ENCODE measurements at regions not wholly inside any gene's neighbourhood (a gene's known extent, or its start where the extent isn't known, plus 50 kb on each side); places are given as distances from the start of the nearest gene placed in this dataset.
A peak's percentile ranks its signal among the peaks of the same experiment; 100 is the strongest.

DNA sequence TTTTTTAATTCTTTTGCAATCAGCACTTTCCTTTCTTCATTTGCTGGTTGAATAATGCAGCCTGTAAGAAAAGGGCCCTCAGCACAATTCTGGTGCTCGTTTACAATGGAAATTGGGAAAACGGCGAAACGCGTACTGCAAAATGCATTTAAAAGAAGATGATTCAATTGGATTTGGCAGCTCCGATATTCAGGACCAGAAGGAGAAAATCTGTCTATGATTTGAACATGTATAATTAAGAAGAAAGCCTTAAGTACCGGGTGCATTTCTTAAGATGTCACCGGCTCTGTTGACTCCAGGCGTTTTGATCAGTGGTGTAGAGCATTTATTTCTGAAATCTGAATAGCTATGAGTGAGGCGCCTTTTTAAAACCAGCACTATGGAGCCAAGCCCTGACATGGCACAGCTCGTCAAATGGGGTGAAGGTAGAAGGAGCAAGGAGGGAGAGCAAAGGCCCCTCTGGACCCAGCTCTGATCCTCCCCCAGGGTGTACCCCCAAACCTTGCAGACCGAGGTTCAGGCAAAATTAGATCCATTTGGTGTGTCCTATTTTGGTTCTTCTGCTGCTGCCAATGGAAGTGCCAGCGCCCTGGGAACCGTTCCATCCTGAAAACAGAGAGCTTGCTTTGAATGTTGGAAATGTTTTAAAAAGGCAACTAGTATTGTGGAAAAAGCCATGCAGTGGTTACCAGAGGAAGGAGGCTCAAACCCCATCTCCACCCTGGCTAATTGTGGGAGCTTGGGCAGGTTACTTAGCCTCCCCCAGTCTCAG lies 161.4 kb upstream of the RPL38 start:
- no peaks in the 10 kb centered on the region for H3K36me3 Mint-ChIP-seq (ENCODE audit: low read depth)
- DNase-seq (no peak), ATAC-seq (no peak)
- H3K4me3 Mint-ChIP-seq: no peak overlapping the region
- H3K27me3 Mint-ChIP-seq: peaks cover 2% of the 10 kb centered on the region
- H3K27ac Mint-ChIP-seq: no peak overlapping the region
- TF ChIP-seq, protein P1, sequence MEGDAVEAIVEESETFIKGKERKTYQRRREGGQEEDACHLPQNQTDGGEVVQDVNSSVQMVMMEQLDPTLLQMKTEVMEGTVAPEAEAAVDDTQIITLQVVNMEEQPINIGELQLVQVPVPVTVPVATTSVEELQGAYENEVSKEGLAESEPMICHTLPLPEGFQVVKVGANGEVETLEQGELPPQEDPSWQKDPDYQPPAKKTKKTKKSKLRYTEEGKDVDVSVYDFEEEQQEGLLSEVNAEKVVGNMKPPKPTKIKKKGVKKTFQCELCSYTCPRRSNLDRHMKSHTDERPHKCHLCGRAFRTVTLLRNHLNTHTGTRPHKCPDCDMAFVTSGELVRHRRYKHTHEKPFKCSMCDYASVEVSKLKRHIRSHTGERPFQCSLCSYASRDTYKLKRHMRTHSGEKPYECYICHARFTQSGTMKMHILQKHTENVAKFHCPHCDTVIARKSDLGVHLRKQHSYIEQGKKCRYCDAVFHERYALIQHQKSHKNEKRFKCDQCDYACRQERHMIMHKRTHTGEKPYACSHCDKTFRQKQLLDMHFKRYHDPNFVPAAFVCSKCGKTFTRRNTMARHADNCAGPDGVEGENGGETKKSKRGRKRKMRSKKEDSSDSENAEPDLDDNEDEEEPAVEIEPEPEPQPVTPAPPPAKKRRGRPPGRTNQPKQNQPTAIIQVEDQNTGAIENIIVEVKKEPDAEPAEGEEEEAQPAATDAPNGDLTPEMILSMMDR (IDR thresholded peaks at IDR 0.05): no peak
- ChIA-PET POLR2A (no interaction called here), CTCF (no interaction called here)
- no peaks in the 10 kb centered on the region for H3K4me1 Mint-ChIP-seq (ENCODE audit: low read depth)
- intact Hi-C loops (cut with micrococcal nuclease): no loop called here
- no peaks in the 10 kb centered on the region for H3K9me3 Mint-ChIP-seq

DNA sequence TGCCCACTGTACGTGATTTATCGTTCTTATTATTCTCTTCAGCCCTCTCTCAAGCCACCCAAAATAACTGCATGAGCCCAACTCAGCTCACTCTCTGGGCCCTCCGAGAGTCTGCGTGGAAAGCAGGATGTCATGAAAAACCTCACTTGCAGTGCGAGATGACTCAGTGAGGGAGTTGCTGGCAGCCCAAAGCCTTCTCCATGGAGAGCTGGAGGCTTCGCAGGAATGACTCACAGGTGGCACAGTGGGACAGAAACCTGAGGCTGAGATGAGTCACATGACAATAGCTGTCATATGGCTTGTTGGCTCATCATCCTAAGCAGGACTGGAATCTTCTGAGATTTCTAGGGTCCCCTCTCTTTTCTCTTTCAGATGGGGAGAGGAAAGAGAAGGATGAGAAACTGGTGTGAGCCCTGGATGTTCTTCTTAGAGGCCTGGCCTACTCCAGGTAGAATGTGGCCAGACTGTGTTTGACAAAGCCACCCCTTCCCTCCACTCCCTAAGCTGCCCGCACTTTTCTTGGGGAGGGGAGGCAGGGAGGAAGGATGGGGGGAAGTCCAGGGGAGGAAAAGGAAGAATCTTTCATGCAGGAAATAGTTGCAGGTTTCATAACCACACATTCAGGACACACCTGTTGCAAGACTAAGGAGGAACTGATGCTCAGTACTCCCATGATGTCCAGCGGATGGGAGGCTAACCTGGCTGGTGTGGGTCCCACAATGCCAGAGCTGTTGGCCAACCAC lies 160.6 kb upstream of the RPL38 start:
- DNase-seq (peak; percentile 43), ATAC-seq (peak; percentile 74)
- Mint-ChIP-seq H3K4me1 (ENCODE audit: low read depth) (no peaks in the 10 kb centered on the region), H3K27me3 (peaks cover 5% of the 10 kb centered on the region), H3K36me3 (ENCODE audit: low read depth) (no peaks in the 10 kb centered on the region), H3K9me3 (no peaks in the 10 kb centered on the region), H3K27ac (no peak overlapping the region), H3K4me3 (no peak overlapping the region)
- ChIA-PET CTCF (interaction anchor here (0.8 kb wide), 1 partner anchor 47 kb away, joined by 3 read pairs; no protein-coding TSS in a partner anchor), POLR2A (no interaction called here)
- intact Hi-C loops (cut with micrococcal nuclease): no loop called here
- TF ChIP-seq, protein P1 (IDR thresholded peaks at IDR 0.05): no peak

DNA sequence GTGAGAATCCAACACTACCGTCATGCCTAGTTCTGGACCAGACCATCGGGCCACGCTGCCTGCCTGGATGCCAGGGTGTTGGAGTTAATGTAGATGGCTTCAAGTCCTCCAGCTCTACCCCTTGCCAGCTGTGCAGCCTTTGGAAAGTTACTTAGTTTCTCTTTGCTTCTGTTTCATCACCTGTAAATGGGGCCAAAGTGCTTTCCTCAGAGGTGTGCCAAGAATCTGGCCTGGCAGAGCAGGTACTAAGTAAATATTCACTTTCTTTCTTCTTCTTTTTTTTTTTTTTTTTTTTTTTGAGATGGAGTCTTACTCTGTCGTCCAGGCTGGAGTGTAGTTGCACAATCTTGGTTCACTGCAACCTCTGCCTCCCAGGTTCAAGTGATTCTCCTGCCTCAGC lies 159.5 kb upstream of the RPL38 start:
- Mint-ChIP-seq H3K36me3 (ENCODE audit: low read depth) (no peaks in the 10 kb centered on the region), H3K27ac (no peak overlapping the region), H3K9me3 (no peaks in the 10 kb centered on the region), H3K4me1 (ENCODE audit: low read depth) (no peaks in the 10 kb centered on the region), H3K4me3 (no peak overlapping the region), H3K27me3 (peaks cover 5% of the 10 kb centered on the region)
- ChIA-PET POLR2A (no interaction called here), CTCF (no interaction called here)
- ATAC-seq (no peak), DNase-seq (no peak)
- TF ChIP-seq, protein P1 (IDR thresholded peaks at IDR 0.05): no peak
- intact Hi-C loops (cut with micrococcal nuclease): no loop called here

DNA sequence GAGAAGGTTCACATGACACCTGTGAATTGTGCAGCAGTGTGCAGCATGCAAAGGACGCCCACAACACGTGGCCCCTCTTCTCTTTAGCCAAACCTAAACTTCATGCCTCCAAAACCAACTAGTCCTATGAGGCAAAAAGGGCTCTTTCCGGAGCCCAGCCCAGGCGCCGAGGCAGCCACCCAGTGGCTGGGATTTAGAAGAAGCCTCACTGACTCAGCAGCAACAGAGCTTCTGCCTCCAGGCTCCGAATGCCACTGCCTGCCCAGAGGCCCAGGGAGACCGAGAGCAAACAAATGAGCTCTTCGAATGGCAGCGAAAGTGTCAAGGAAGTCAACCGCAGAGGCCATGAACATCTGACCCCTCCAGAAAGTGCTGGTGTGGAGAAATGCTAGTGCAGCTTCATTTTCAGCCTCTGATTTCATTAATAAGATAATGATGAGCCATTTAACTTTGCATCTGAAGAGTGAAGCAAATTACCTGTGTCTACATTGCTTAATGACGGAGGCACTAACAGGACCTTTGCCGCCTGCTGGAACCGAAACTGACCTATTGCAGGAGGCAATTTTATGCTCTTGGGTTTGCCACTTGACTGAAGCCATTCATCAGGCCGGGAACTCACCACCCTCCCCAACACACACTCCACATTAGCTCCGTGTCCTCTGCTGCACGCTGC lies 157.7 kb upstream of the RPL38 start:
- DNase-seq (no peak), ATAC-seq (no peak)
- intact Hi-C loops (cut with micrococcal nuclease): loop anchor here (2.0 kb wide), 1 partner anchor 29 kb away; no protein-coding TSS in a partner anchor
- no peak overlapping the region for H3K4me3 Mint-ChIP-seq
- no peak overlapping the region for H3K27ac Mint-ChIP-seq
- TF ChIP-seq, protein P1 (IDR thresholded peaks at IDR 0.05): no peak
- no peaks in the 10 kb centered on the region for H3K4me1 Mint-ChIP-seq (ENCODE audit: low read depth)
- peaks cover 5% of the 10 kb centered on the region for H3K27me3 Mint-ChIP-seq
- no peaks in the 10 kb centered on the region for H3K36me3 Mint-ChIP-seq (ENCODE audit: low read depth)
- ChIA-PET CTCF (no interaction called here), POLR2A (no interaction called here)
- H3K9me3 Mint-ChIP-seq: no peaks in the 10 kb centered on the region

Data from activated CD8-positive, alpha-beta T cell treated with anti-CD3 and anti-CD28 coated beads for 36 hours (primary cell).